HepG2 (cell line): ENCODE measurements at regions not wholly inside any gene's neighbourhood (a gene's known extent, or its start where the extent isn't known, plus 50 kb on each side); places are given as distances from the start of the nearest gene placed in this dataset.
A peak's percentile ranks its signal among the peaks of the same experiment; 100 is the strongest.

Experiments used
- AFF4 ChIP-seq: sonication (generic); formaldehyde crosslinking; IDR thresholded peaks from 2 replicates; pipeline ENCODE4 v1.4.0; 2020; ENCODE audit warnings: missing genetic modification reagents
- CAMTA2 ChIP-seq: sonication (generic); formaldehyde crosslinking; IDR thresholded peaks from 2 replicates; pipeline ENCODE4 v1.4.0; 2020; ENCODE audit warnings: mild to moderate bottlenecking, missing genetic modification reagents, borderline replicate concordance
- CENPT ChIP-seq: sonication (generic); formaldehyde crosslinking; IDR thresholded peaks from 2 replicates; pipeline ENCODE4 v1.8.0; 2022; ENCODE audit warnings: low read depth, mild to moderate bottlenecking, moderate library complexity, missing genetic modification reagents
- CHCHD3 ChIP-seq: sonication (generic); formaldehyde crosslinking; IDR thresholded peaks from 2 replicates; pipeline ENCODE4 v1.8.0; 2022; ENCODE audit warnings: mild to moderate bottlenecking, missing genetic modification reagents, moderate library complexity
- CREBL2 ChIP-seq: sonication (generic); formaldehyde crosslinking; IDR thresholded peaks from 2 replicates; pipeline ENCODE4 v1.8.1; 2023; ENCODE audit warnings: missing genetic modification reagents, mild to moderate bottlenecking, borderline replicate concordance
- CTCF ChIP-seq: sonication (generic); formaldehyde crosslinking; IDR thresholded peaks from 2 replicates; pipeline ENCODE4 v1.5.0; 2020; ENCODE audit warnings: mild to moderate bottlenecking, missing genetic modification reagents, moderate library complexity
- DNMT3B ChIP-seq: conservative IDR thresholded peaks from 2 replicates; pipeline ENCODE4 v1.6.1; 2016; ENCODE audit warnings: missing biosample characterization, control low read depth
- GFI1 ChIP-seq: sonication (generic); formaldehyde crosslinking; IDR thresholded peaks from 2 replicates; pipeline ENCODE4 v1.5.0; 2020; ENCODE audit warnings: missing genetic modification reagents, mild to moderate bottlenecking, borderline replicate concordance
- HNRNPLL ChIP-seq: fragments of 200-400 bp; formaldehyde crosslinking; IDR thresholded peaks from 2 replicates; pipeline ENCODE4 v1.6.1; 2017; ENCODE audit warnings: mild to moderate bottlenecking, low read depth, low read length; ENCODE audit not compliant: poor library complexity, severe bottlenecking
- JUNB ChIP-seq: sonication (generic); formaldehyde crosslinking; IDR thresholded peaks from 2 replicates; pipeline ENCODE4 v1.8.0; 2022; ENCODE audit warnings: missing genetic modification reagents, mild to moderate bottlenecking, borderline replicate concordance
- MIER3 ChIP-seq: IDR thresholded peaks from 2 replicates; pipeline ENCODE4 v1.6.1; 2016; ENCODE audit warnings: missing compliant biosample characterization, borderline replicate concordance
- NCOA5 ChIP-seq: sonication (generic); formaldehyde crosslinking; IDR thresholded peaks from 2 replicates; pipeline ENCODE4 v1.4.0; 2020; ENCODE audit warnings: missing genetic modification reagents
- NFKBIZ ChIP-seq: IDR thresholded peaks from 2 replicates; pipeline ENCODE4 v1.6.1; 2018; ENCODE audit warnings: missing genetic modification reagents, missing compliant biosample characterization
- NR2F2 ChIP-seq: IDR thresholded peaks from 2 replicates; pipeline ENCODE4 v1.6.1; 2012; ENCODE audit warnings: low read depth, inconsistent platforms, borderline replicate concordance
- NR3C1 ChIP-seq: sonication (generic); formaldehyde crosslinking; IDR thresholded peaks from 2 replicates; pipeline ENCODE4 v1.4.0; 2020; ENCODE audit warnings: missing genetic modification reagents
- SRSF9 ChIP-seq: fragments of 200-400 bp; formaldehyde crosslinking; IDR thresholded peaks from 2 replicates; pipeline ENCODE4 v1.6.1; 2018; ENCODE audit warnings: borderline replicate concordance, mild to moderate bottlenecking, low read depth, low read length; ENCODE audit not compliant: insufficient read depth, poor library complexity, severe bottlenecking
- THAP11 ChIP-seq: IDR thresholded peaks from 2 replicates; pipeline ENCODE4 v1.6.1; 2016; ENCODE audit warnings: missing biosample characterization, missing genetic modification reagents
- ZBTB21 ChIP-seq: sonication (generic); formaldehyde crosslinking; IDR thresholded peaks from 2 replicates; pipeline ENCODE4 v1.4.0; 2020; ENCODE audit warnings: missing genetic modification reagents
- ZBTB8A ChIP-seq: sonication (generic); formaldehyde crosslinking; IDR thresholded peaks from 2 replicates; pipeline ENCODE4 v1.4.0; 2020; ENCODE audit warnings: mild to moderate bottlenecking, low read depth, missing genetic modification reagents, borderline replicate concordance
- ZFP90 ChIP-seq: sonication (generic); formaldehyde crosslinking; IDR thresholded peaks from 2 replicates; pipeline ENCODE4 v1.8.0; 2022; ENCODE audit warnings: missing genetic modification reagents, mild to moderate bottlenecking, inconsistent platforms, borderline replicate concordance
- ZMYM4 ChIP-seq: sonication (generic); formaldehyde crosslinking; IDR thresholded peaks from 2 replicates; pipeline ENCODE4 v1.8.1; 2023; ENCODE audit warnings: mild to moderate bottlenecking, missing genetic modification reagents
- ZNF44 ChIP-seq: sonication (generic); formaldehyde crosslinking; IDR thresholded peaks from 2 replicates; pipeline ENCODE4 v1.5.1; 2020; ENCODE audit warnings: mild to moderate bottlenecking, missing genetic modification reagents
- ZNF790 ChIP-seq: sonication (generic); formaldehyde crosslinking; IDR thresholded peaks from 2 replicates; pipeline ENCODE4 v1.8.0; 2022; ENCODE audit warnings: missing genetic modification reagents, mild to moderate bottlenecking, borderline replicate concordance
- ZSCAN29 ChIP-seq: sonication (generic); formaldehyde crosslinking; conservative IDR thresholded peaks from 2 replicates; pipeline ENCODE4 v1.4.0; 2020; ENCODE audit warnings: mild to moderate bottlenecking, missing genetic modification reagents
- TF ChIP-seq, protein P1 (sequence below): IDR thresholded peaks from 2 replicates; pipeline ENCODE4 v1.6.1; 2012; ENCODE audit warnings: inconsistent platforms

DNA sequence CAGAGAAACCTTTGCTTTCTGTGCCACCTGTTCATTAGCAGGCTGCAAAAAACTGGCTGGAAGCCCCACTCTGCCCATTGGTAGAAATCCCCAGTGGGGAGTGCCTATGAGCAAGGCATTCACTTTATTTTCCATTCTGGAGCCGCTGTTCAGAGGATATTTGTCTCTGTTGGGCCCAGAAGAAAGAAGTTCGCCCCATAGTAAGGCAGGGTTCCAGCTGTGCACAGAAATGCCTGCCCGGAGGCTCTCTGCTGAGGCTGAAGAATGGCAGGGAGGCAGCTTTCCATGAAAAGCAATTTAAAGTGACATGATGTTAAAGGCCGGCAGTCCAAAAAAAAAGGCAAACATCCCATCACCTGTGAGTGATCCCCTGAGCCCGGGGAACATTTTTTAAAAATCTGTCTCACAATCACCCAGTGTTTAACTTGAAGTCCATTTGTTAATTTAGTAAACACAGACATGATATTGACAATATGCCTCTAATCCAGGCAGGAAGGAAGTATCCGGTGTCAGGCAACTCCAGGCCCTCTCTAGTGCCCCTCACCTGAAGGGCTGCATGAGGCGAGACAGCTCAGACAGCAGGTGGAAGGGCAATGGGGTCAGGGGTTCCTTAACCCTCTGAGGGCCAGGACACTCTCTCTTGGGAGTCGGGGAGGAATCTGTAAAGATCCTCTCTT is 265.1 kb upstream of the SIX2 start (continued):
- TF ChIP-seq CAMTA2 (CRISPR knock-in tag) = no peak
- TF ChIP-seq ZMYM4 = peak; percentile 89
- peak; percentile 95 for TF ChIP-seq NR2F2
- TF ChIP-seq CHCHD3 (CRISPR knock-in tag) = no peak
- peak; percentile 84; the same call in 1 of the 2 replicates for TF ChIP-seq JUNB (CRISPR knock-in tag)
- TF ChIP-seq, protein P1, sequence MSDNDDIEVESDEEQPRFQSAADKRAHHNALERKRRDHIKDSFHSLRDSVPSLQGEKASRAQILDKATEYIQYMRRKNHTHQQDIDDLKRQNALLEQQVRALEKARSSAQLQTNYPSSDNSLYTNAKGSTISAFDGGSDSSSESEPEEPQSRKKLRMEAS = peak; percentile 75
- TF ChIP-seq GFI1 (CRISPR knock-in tag) = peak; percentile 96
- no peak for TF ChIP-seq CREBL2 (CRISPR knock-in tag)
- no peak for TF ChIP-seq DNMT3B
- no peak for TF ChIP-seq ZBTB8A (CRISPR knock-in tag)
- TF ChIP-seq HNRNPLL = no peak
- TF ChIP-seq THAP11 = peak; percentile 73
- no peak for TF ChIP-seq ZNF44
- TF ChIP-seq CENPT (CRISPR knock-in tag) = no peak
- peak; percentile 31 for TF ChIP-seq CTCF (CRISPR knock-in tag)
- TF ChIP-seq ZFP90 (CRISPR knock-in tag) = no peak; the same call in 1 of the 2 replicates
- no peak for TF ChIP-seq ZNF790
- no peak for TF ChIP-seq NR3C1 (CRISPR knock-in tag)
- TF ChIP-seq MIER3 (CRISPR knock-in tag) = no peak; the same call in 1 of the 2 replicates
- no peak for TF ChIP-seq ZBTB21 (CRISPR knock-in tag)
- TF ChIP-seq AFF4 (CRISPR knock-in tag) = no peak
- peak; percentile 86; the same call in 1 of the 2 replicates for TF ChIP-seq ZSCAN29
- peak; percentile 67; the same call in 1 of the 2 replicates for TF ChIP-seq NFKBIZ (CRISPR knock-in tag)
- TF ChIP-seq NCOA5 (CRISPR knock-in tag) = no peak
- TF ChIP-seq SRSF9 = no peak
